Activated naive CD8-positive, alpha-beta T cell treated with anti-CD3 and anti-CD28 coated beads, Interleukin-2, amount 10 ng/mL, durations not matched to agents 7 days and 5 days (primary cell): ENCODE measurements at regions not wholly inside any gene's neighbourhood (a gene's known extent, or its start where the extent isn't known, plus 50 kb on each side); places are given as distances from the start of the nearest gene placed in this dataset.
"Not testable (repeated sequence)": the region's sequence is repeated elsewhere in the genome, so short reads cannot be mapped to it uniquely, and the experiment has no call there.

Experiments
- ATAC-seq: fragments of 150-1000 bp; cut with Tn5 transposase; one replicate; pipeline ENCODE4 v1.10.0; 2021; ENCODE audit warnings: low read depth, moderate library complexity
- POLR2A ChIA-PET: fragments of 350-600 bp; sonication (Branson Sonifier 250); formaldehyde crosslinking; loops from one replicate; lab custom pipeline; 2021; ENCODE audit warnings: antibody characterized with exemption; lab: Charles Lee
- DNase-seq: peaks from one replicate; pipeline ENCODE4 v3.0.0; 2021
- H3K27ac Mint-ChIP-seq: one replicate; pipeline ENCODE4 v1.8.0; 2022; ENCODE audit warnings: mild to moderate bottlenecking, mixed read lengths
- H3K27me3 Mint-ChIP-seq: one replicate; pipeline ENCODE4 v1.8.0; 2022; ENCODE audit warnings: mild to moderate bottlenecking, moderate library complexity, mixed read lengths
- H3K36me3 Mint-ChIP-seq: one replicate; pipeline ENCODE4 v1.8.0; 2021; ENCODE audit warnings: mild to moderate bottlenecking, mixed read lengths
- H3K4me1 Mint-ChIP-seq: one replicate; pipeline ENCODE4 v1.8.0; 2021; ENCODE audit warnings: mixed read lengths
- H3K4me3 Mint-ChIP-seq: one replicate; pipeline ENCODE4 v1.8.0; 2022; ENCODE audit warnings: mild to moderate bottlenecking, moderate library complexity, mixed read lengths
- H3K9me3 Mint-ChIP-seq: one replicate; pipeline ENCODE4 v1.8.0; 2021; ENCODE audit warnings: mixed read lengths

GRCh38 chr7:118898284-118898683 lies 673.8 kb downstream of the ANKRD7 start:
- Mint-ChIP-seq H3K4me3 (no peak overlapping the region), H3K27me3 (no peaks in the 10 kb centered on the region), H3K4me1 (no peaks in the 10 kb centered on the region), H3K9me3 (peaks cover 1% of the 10 kb centered on the region), H3K27ac (no peak overlapping the region), H3K36me3 (no peaks in the 10 kb centered on the region)
- POLR2A ChIA-PET: no interaction called here
- no peak for ATAC-seq
- no peak for DNase-seq

GRCh38 chr7:118902600-118902999 lies 678.1 kb downstream of the ANKRD7 start:
- no peak overlapping the region for H3K4me3 Mint-ChIP-seq
- no peaks in the 10 kb centered on the region for H3K27me3 Mint-ChIP-seq
- no peak for DNase-seq
- H3K36me3 Mint-ChIP-seq: no peaks in the 10 kb centered on the region
- H3K4me1 Mint-ChIP-seq: no peaks in the 10 kb centered on the region
- peaks cover 1% of the 10 kb centered on the region for H3K9me3 Mint-ChIP-seq
- POLR2A ChIA-PET: no interaction called here
- H3K27ac Mint-ChIP-seq: no peak overlapping the region
- ATAC-seq: no peak

DNA sequence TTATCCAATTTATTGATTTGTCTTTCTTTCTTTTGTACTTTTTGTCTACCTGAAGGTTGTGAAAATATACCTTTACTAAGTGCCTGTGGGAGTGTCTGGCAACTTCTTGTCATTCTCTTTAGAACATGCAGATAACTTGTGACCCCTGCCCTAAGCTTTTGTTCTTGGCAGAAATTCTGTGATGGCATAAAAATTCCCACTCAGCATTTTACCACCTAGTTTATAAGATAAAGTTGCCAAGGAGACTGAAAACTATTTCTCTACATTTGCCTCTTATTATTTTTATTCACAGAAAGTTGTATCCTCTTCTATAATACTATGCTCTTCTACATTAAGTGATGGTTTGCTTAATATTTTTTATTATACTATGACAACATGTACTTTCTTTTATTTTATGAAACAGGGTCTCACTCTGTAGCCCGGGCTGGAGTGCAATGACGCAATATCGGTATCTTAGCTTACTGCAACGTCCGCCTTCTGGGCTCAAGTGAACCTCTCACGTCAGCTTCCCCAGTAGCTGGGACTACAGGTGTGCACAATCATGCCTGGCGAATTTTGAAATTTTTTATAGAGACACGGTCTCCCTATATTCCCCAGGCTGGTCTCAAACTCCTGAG lies 683.5 kb downstream of the ANKRD7 start:
- Mint-ChIP-seq H3K27ac (no peak overlapping the region), H3K4me1 (no peaks in the 10 kb centered on the region), H3K36me3 (no peaks in the 10 kb centered on the region), H3K4me3 (no peak overlapping the region), H3K27me3 (no peaks in the 10 kb centered on the region), H3K9me3 (peaks cover 1% of the 10 kb centered on the region)
- DNase-seq: no peak
- no peak for ATAC-seq
- POLR2A ChIA-PET: no interaction called here

DNA sequence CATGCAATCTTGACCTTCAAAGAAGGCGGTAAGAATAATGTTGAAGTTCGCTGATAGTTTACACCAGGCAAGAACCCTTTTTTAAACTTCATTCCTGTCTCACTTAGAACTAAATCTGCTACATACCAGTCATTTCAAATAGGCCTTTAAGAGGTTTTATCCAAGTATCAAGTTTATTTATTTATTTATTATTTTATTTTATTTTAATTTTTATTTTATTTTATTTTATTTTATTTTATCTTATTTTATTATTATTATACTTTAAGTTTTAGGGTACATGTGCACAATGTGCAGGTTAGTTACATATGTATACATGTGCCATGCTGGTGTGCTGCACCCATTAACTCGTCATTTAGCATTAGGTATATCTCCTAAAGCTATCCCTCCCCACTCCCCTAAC lies 691.6 kb downstream of the ANKRD7 start:
- ATAC-seq, H3K9me3 Mint-ChIP-seq, POLR2A ChIA-PET, H3K4me1 Mint-ChIP-seq, H3K4me3 Mint-ChIP-seq, H3K36me3 Mint-ChIP-seq, DNase-seq, H3K27me3 Mint-ChIP-seq, H3K27ac Mint-ChIP-seq: not testable (repeated sequence)

- no peaks in the 10 kb centered on the region for H3K27me3 Mint-ChIP-seq
- no peaks in the 10 kb centered on the region for H3K36me3 Mint-ChIP-seq
- DNase-seq: no peak
- H3K4me1 Mint-ChIP-seq: no peaks in the 10 kb centered on the region
- POLR2A ChIA-PET: no interaction called here
- H3K9me3 Mint-ChIP-seq: no peaks in the 10 kb centered on the region
- H3K27ac Mint-ChIP-seq: no peak overlapping the region
- ATAC-seq: no peak
- H3K4me3 Mint-ChIP-seq: no peak overlapping the region
Measured at GRCh38 chr7:118918556-118918955, 694.1 kb downstream of the ANKRD7 start.

GRCh38 chr7:118938845-118939244 lies 714.3 kb downstream of the ANKRD7 start:
- Mint-ChIP-seq H3K36me3 (no peaks in the 10 kb centered on the region), H3K4me3 (no peak overlapping the region), H3K4me1 (no peaks in the 10 kb centered on the region), H3K9me3 (no peaks in the 10 kb centered on the region), H3K27me3 (no peaks in the 10 kb centered on the region), H3K27ac (no peak overlapping the region)
- no peak for DNase-seq
- POLR2A ChIA-PET: no interaction called here
- no peak for ATAC-seq

DNA sequence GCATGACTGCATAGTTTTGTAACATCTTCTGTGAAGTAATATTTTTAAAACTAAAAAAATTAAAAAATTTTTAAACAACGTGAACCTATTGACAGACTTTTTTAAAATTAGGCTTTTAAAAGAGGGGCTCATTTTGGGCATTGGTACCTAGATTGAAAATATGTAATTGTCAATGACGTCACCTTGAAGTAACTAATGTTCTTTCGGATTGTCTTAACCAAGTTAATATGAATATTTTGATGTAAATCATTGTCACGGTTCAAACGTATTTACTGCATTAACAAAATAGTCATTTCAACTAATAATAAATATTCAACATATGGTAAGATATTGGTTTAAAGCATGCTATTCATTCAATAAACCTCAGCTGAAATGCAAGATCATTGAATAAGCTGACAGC lies 719.8 kb downstream of the ANKRD7 start:
- Mint-ChIP-seq H3K27me3 (no peaks in the 10 kb centered on the region), H3K4me3 (no peak overlapping the region), H3K4me1 (no peaks in the 10 kb centered on the region), H3K36me3 (no peaks in the 10 kb centered on the region), H3K9me3 (peaks cover 4% of the 10 kb centered on the region), H3K27ac (no peak overlapping the region)
- ATAC-seq: no peak
- POLR2A ChIA-PET: no interaction called here
- no peak for DNase-seq

DNA sequence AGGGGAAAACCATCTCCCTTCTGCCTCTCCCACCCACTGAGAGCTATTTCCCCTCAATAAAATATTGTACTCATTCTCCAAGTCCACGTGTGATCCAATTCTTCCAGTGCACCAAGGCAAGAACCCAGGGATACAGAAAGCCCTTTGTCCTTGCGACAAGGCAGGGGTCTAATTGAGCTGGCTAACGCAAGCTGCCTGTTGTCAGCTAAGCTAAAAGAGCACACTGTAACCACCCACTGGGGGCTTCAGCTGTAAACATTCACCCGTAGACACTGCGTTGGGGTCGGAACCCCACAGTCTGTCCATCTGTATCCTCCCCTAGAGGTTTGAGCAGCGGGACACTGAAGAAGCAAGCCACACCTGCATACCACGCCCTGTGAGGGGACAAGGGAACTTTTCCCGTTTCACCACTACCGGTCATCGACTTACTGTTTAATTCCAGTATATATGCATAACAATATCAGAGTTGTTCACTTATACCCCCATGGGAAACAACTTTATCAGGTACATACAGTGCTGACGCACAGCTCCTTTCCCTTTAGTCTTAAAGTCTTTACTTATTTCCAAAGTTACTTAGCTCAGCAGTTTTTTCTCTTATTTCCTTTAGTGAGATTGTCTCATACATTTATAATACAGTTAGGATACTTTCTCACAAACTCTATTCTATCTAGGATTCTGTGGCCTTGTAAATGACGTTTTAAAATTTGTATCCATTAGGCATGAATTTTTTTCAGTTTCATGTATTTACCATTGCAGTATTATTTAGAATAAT lies 721.6 kb downstream of the ANKRD7 start:
- POLR2A ChIA-PET: no interaction called here
- Mint-ChIP-seq H3K36me3 (no peaks in the 10 kb centered on the region), H3K27me3 (no peaks in the 10 kb centered on the region), H3K27ac (no peak overlapping the region), H3K4me1 (no peaks in the 10 kb centered on the region), H3K9me3 (peaks cover 4% of the 10 kb centered on the region), H3K4me3 (no peak overlapping the region)
- DNase-seq (no peak), ATAC-seq (no peak)

GRCh38 chr7:118948508-118948907 lies 724.0 kb downstream of the ANKRD7 start:
- no peaks in the 10 kb centered on the region for H3K27me3 Mint-ChIP-seq
- peaks cover 9% of the 10 kb centered on the region for H3K9me3 Mint-ChIP-seq
- H3K27ac Mint-ChIP-seq: no peak overlapping the region
- no peaks in the 10 kb centered on the region for H3K36me3 Mint-ChIP-seq
- H3K4me1 Mint-ChIP-seq: no peaks in the 10 kb centered on the region
- H3K4me3 Mint-ChIP-seq: no peak overlapping the region
- DNase-seq (no peak), ATAC-seq (no peak)
- POLR2A ChIA-PET: no interaction called here

DNA sequence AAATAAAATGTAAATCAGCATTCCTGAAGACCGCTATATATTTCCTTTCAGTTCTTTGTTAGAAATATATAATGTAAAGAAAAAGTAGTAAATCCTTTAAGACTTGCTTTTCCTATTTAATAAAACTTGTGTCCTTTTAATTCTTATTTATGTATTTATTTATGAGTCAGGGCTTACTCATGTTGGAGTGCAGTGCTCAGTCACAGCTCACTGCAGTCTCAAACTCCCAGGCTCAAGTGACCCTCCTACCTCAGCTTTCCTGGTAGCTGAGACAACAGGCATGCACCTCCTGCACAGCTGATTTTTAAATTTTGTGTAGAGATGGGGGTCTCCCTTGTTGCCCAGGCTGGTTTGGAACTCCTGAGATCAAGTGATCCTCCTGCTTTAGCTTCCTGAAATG lies 724.5 kb downstream of the ANKRD7 start:
- POLR2A ChIA-PET: no interaction called here
- no peak overlapping the region for H3K4me3 Mint-ChIP-seq
- H3K9me3 Mint-ChIP-seq: peaks cover 9% of the 10 kb centered on the region
- ATAC-seq: no peak
- DNase-seq: no peak
- H3K27me3 Mint-ChIP-seq: no peaks in the 10 kb centered on the region
- H3K27ac Mint-ChIP-seq: no peak overlapping the region
- H3K36me3 Mint-ChIP-seq: no peaks in the 10 kb centered on the region
- H3K4me1 Mint-ChIP-seq: no peaks in the 10 kb centered on the region

DNA sequence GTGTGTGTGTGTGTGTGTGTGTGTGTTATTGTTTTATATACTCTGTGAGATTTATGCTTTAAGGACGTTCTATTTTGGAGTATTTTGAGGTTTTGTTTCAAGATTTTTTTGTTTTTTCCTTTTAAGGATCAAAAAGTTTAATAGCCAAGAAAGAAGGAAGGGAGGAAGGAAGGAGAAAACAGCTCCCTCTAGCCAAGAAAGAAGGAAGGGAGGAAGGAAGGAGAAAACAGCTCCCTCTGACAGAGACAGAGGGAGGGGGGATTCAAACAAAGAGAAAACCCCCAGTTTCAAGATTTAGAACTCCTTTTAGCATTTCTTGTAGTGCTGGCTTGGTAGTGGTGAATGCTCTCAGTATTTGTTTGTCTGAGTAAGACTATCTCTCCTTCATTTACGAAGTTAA lies 731.8 kb downstream of the ANKRD7 start:
- DNase-seq, POLR2A ChIA-PET, H3K27ac Mint-ChIP-seq, H3K9me3 Mint-ChIP-seq, H3K4me3 Mint-ChIP-seq, H3K27me3 Mint-ChIP-seq, H3K4me1 Mint-ChIP-seq, H3K36me3 Mint-ChIP-seq, ATAC-seq: not testable (repeated sequence)

DNA sequence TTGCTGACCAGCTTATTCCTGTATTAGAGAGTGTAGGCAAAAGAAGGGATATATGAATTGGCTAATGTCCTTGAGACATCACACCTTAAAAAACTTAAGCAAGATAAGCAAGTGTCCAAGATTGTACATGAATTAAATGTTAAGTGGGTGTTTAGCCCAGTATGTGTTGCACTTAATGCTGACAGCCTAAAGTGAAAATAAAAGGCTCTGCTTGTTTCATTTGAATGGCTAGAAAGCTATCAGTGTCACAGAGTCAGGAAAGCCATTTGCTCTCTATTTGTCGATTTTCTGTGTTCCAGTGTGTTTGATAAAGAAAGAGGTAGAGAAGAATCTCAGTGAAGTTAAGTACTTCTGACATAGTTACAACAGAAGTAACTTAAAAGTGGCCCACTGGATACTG lies 744.9 kb downstream of the ANKRD7 start:
- Mint-ChIP-seq H3K27me3 (no peaks in the 10 kb centered on the region), H3K4me3 (no peak overlapping the region), H3K4me1 (no peaks in the 10 kb centered on the region), H3K27ac (no peak overlapping the region), H3K9me3 (peaks cover 3% of the 10 kb centered on the region), H3K36me3 (no peaks in the 10 kb centered on the region)
- POLR2A ChIA-PET: no interaction called here
- DNase-seq: no peak
- no peak for ATAC-seq

DNA sequence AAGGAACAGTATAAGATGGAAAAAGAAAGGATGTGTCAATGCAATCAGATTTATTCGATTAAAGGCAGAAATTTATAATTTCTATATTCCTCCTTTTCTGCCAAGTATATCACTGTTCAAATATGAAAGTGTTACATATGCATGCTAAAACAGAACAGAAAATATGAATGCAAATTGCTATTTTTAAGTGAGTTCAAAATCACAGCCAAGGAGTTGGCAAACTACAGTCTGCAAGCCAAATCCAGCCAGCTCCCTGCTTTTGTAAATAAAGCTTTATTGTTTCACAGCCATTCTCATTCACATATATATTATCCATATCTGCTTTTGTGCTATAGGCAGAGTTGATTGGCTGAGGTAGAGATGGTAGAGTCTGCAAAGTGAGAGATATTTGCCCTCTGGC lies 747.2 kb downstream of the ANKRD7 start:
- DNase-seq (no peak), ATAC-seq (no peak)
- POLR2A ChIA-PET: no interaction called here
- Mint-ChIP-seq H3K27me3 (no peaks in the 10 kb centered on the region), H3K4me1 (no peaks in the 10 kb centered on the region), H3K4me3 (no peak overlapping the region), H3K36me3 (no peaks in the 10 kb centered on the region), H3K27ac (no peak overlapping the region), H3K9me3 (peaks cover 2% of the 10 kb centered on the region)

DNA sequence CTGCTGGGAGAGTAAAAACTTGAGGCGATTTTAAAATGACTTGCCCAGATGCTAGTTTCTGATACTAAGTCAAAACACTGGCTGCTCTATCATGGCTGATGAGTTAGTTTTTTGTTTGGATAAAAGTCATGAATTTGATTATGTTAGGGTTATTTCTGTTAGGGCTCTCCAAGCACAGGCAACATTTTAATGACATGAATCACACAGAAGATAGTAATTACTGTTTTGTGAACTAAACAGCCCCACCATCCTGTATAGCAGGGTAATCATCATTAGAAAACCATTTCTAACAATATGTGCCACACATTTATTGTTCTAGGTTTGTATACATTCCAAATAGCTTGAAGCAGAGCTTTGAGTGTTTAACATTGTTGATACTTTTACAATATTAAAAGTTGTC lies 750.3 kb downstream of the ANKRD7 start:
- Mint-ChIP-seq H3K27ac (no peak overlapping the region), H3K4me1 (no peaks in the 10 kb centered on the region), H3K27me3 (no peaks in the 10 kb centered on the region), H3K9me3 (no peaks in the 10 kb centered on the region), H3K36me3 (no peaks in the 10 kb centered on the region), H3K4me3 (no peak overlapping the region)
- DNase-seq (no peak), ATAC-seq (no peak)
- POLR2A ChIA-PET: no interaction called here
